ENCODE measurements at regions not wholly inside any gene's neighbourhood (a gene's known extent, or its start where the extent isn't known, plus 50 kb on each side); places are given as distances from the start of the nearest gene placed in this dataset.

- H3K36me3 ChIP-seq (ENCODE audit: control insufficient read depth in 1 of 2, insufficient read depth in 2 of 2, low read length in 2 of 2): no peaks in the 10 kb centered on the region
- no peaks in the 10 kb centered on the region for H3K27me3 ChIP-seq (ENCODE audit: insufficient read depth, low read length)
- POLR2A ChIA-PET: no interaction called here
- BruUV-seq (replicated peaks): no TSS peak
- DNase-seq (ENCODE audit: low read depth, low spot score) (no peak), ATAC-seq (no peak)
- no peaks in the 10 kb centered on the region for H3K9me2 ChIP-seq (ENCODE audit: insufficient read depth)
- no peak overlapping the region for H2AFZ ChIP-seq (ENCODE audit: low read depth, low read length, poor library complexity, severe bottlenecking)
- H3K79me2 ChIP-seq (ENCODE audit: insufficient read depth, low read length): no peaks in the 10 kb centered on the region
- no peak overlapping the region for H3K4me2 ChIP-seq (ENCODE audit: low read length)
- TF ChIP-seq ELF1 (IDR thresholded peaks at IDR 0.05; ENCODE audit: borderline replicate concordance, low read depth): no peak
- no peak for TF ChIP-seq SIN3A (IDR thresholded peaks at IDR 0.05; ENCODE audit: low read depth)
- no peak for TF ChIP-seq REST (IDR thresholded peaks at IDR 0.05; ENCODE audit: low read depth)
- no peak for TF ChIP-seq FOSL1 (IDR thresholded peaks at IDR 0.05; ENCODE audit: low read depth)
- no peak for TF ChIP-seq SP1 (IDR thresholded peaks at IDR 0.05; ENCODE audit: low read depth)
- TF ChIP-seq EZH2 (IDR thresholded peaks at IDR 0.05): no peak
- no peak for TF ChIP-seq POLR2A (IDR thresholded peaks at IDR 0.05; ENCODE audit: borderline replicate concordance, extremely low read depth, insufficient read depth, insufficient read length)
- no peak for TF ChIP-seq ZFX (IDR thresholded peaks at IDR 0.05)
- TF ChIP-seq MAX (IDR thresholded peaks at IDR 0.05): no peak
- no peak for TF ChIP-seq SRF (IDR thresholded peaks at IDR 0.05; ENCODE audit: low read depth)
- no peak for TF ChIP-seq EGR1 (IDR thresholded peaks at IDR 0.05; ENCODE audit: low read depth)
- TF ChIP-seq CTCF (IDR thresholded peaks at IDR 0.05 in 2 of 3, conservative IDR thresholded peaks at IDR 0.05 in 1 of 3; ENCODE audit: borderline replicate concordance in 1 of 3, insufficient read depth in 1 of 3, low read depth in 2 of 3, low read length in 2 of 3): no peak
- no peak for TF ChIP-seq RAD21 (IDR thresholded peaks at IDR 0.05; ENCODE audit: low read depth)
- no peak for TF ChIP-seq YY1 (IDR thresholded peaks at IDR 0.05; ENCODE audit: extremely low read depth, insufficient replicate concordance, low read depth, low read length)
- TF ChIP-seq CEBPB (IDR thresholded peaks at IDR 0.05; ENCODE audit: low read depth): no peak
- TF ChIP-seq ATF3 (IDR thresholded peaks at IDR 0.05): no peak
- peaks cover 0 to 4% of the 10 kb centered on the region in 2 experiments; a peak in 1 of 4 replicates for H3K4me1 ChIP-seq (ENCODE audit: control insufficient read depth in 1 of 2, insufficient read depth in 2 of 2, low read length in 2 of 2)
- no peak overlapping the region for H3K9ac ChIP-seq (ENCODE audit: low read length)
- no peak overlapping the region for H3K27ac ChIP-seq (ENCODE audit: low read depth, low read length)
- intact Hi-C loops (cut with micrococcal nuclease): no loop called here
- H3K4me3 ChIP-seq (replicated peaks in 1 of 2; ENCODE audit: low read depth in 1 of 2, low read length in 2 of 2): no peak overlapping the region
- H4K20me1 ChIP-seq (ENCODE audit: insufficient read depth): no peaks in the 10 kb centered on the region
- CTCF ChIA-PET: no interaction called here
- H3K9me3 ChIP-seq (ENCODE audit: control insufficient read depth in 1 of 2, insufficient read depth in 1 of 2, low read depth in 1 of 2, low read length in 2 of 2): no peaks in the 10 kb centered on the region
- RAD21 ChIA-PET (ENCODE audit: low non-redundant PET in 1 of 2, low total read pairs in 2 of 2, uncharacterized antibody in 2 of 2, unreplicated experiment in 2 of 2): no interaction called here
Observed at GRCh38 chr15:70151462-70151861, 53.7 kb upstream of the TLE3 start.
